Esophagus squamous epithelium (tissue), 4 donors: ENCODE measurements at regions not wholly inside any gene's neighbourhood (a gene's known extent, or its start where the extent isn't known, plus 50 kb on each side); places are given as distances from the start of the nearest gene placed in this dataset.

Experiments used
- POLR2A ChIP-seq, 4 donors: fragments of 450-650 bp; IDR thresholded peaks; one replicate each; pipeline ENCODE4 v1.6.1; 2017; ENCODE audit warnings: antibody characterized with exemption in 4 of 4, mild to moderate bottlenecking in 4 of 4, moderate library complexity in 3 of 4
- TF ChIP-seq, protein P1 (sequence below), 6 experiments: fragments of 450-650 bp in 4 of 6; fragments of 200-600 bp in 2 of 6; sonication (generic) in 2 of 6; IDR thresholded peaks; one replicate each; pipeline ENCODE4 v1.5.1; 2016 to 2019; ENCODE audit warnings: antibody characterized with exemption in 6 of 6, mild to moderate bottlenecking in 4 of 6, moderate library complexity in 4 of 6

DNA sequence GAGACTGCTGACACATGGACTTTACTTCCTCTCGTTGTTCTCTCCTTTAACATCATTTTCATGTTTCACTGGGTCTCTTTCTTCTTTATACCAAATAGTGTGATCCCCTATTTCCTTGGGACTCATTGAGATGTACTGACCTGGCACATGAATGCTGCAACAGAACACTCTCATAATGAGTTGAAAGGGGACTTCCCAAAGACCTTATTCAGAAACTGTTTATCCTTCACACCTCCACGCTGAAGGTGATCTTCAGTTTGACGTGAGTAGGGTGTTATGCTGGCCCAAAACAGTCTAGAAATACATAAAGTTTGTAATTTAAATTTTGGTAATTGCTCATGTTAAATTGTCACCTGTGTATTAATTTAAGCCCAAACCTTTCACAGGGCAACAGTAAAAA is 1096.8 kb upstream of the GYPC start:
- TF ChIP-seq, protein P1, sequence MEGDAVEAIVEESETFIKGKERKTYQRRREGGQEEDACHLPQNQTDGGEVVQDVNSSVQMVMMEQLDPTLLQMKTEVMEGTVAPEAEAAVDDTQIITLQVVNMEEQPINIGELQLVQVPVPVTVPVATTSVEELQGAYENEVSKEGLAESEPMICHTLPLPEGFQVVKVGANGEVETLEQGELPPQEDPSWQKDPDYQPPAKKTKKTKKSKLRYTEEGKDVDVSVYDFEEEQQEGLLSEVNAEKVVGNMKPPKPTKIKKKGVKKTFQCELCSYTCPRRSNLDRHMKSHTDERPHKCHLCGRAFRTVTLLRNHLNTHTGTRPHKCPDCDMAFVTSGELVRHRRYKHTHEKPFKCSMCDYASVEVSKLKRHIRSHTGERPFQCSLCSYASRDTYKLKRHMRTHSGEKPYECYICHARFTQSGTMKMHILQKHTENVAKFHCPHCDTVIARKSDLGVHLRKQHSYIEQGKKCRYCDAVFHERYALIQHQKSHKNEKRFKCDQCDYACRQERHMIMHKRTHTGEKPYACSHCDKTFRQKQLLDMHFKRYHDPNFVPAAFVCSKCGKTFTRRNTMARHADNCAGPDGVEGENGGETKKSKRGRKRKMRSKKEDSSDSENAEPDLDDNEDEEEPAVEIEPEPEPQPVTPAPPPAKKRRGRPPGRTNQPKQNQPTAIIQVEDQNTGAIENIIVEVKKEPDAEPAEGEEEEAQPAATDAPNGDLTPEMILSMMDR (IDR thresholded peaks at IDR 0.05): no peak
- no peak for TF ChIP-seq POLR2A (IDR thresholded peaks at IDR 0.05)
